HUES48 (cell line): ENCODE measurements at regions not wholly inside any gene's neighbourhood (a gene's known extent, or its start where the extent isn't known, plus 50 kb on each side); places are given as distances from the start of the nearest gene placed in this dataset.

Source experiments
- H3K27ac ChIP-seq: one replicate; pipeline ENCODE4 v1.7.0; 2013; ENCODE audit warnings: low read depth, low read length, inconsistent platforms
- H3K27me3 ChIP-seq: 2 replicates; pipeline ENCODE4 v1.6.1; 2013; ENCODE audit warnings: mild to moderate bottlenecking, low read length; ENCODE audit not compliant: control insufficient read depth, insufficient read depth
- H3K36me3 ChIP-seq: 2 replicates; pipeline ENCODE4 v1.6.1; 2013; ENCODE audit warnings: low read length; ENCODE audit not compliant: control insufficient read depth, insufficient read depth
- H3K4me1 ChIP-seq: 2 replicates; pipeline ENCODE4 v1.6.1; 2013; ENCODE audit warnings: mild to moderate bottlenecking, low read length; ENCODE audit not compliant: control insufficient read depth, insufficient read depth
- H3K4me3 ChIP-seq: 2 replicates; pipeline ENCODE4 v1.5.1; 2013; ENCODE audit warnings: mild to moderate bottlenecking, low read depth, low read length
- H3K9ac ChIP-seq: 2 replicates; pipeline ENCODE4 v1.6.1; 2013; ENCODE audit warnings: mild to moderate bottlenecking, low read depth, low read length, moderate library complexity
- H3K9me3 ChIP-seq: 2 replicates; pipeline ENCODE4 v1.6.1; 2013; ENCODE audit warnings: low read length; ENCODE audit not compliant: control insufficient read depth, insufficient read depth

DNA sequence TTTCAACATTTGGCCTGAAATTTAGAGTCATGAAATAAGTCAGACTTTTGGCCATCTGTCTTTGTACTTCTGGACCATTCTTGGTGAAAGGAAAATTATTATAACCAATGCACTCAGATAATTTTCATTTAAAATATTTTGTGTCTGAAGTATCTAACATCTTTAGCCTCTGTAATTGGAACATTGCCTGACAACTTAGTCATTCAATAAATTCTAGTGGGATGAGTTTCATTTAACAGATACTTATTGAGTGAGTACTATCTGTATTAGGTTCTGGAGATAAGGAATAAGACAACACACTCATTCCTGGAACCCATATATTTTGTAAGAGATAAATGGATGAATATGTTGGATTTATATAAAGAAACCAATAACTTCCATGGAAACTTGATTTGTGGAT, 536.0 kb downstream of the BCKDHB start:
- Histone ChIP-seq H3K27ac (no peak overlapping the region), H3K4me1 (peaks cover 22% of the 10 kb centered on the region), H3K36me3 (no peaks in the 10 kb centered on the region), H3K27me3 (no peaks in the 10 kb centered on the region), H3K9me3 (no peaks in the 10 kb centered on the region), H3K4me3 (no peak overlapping the region), H3K9ac (no peak overlapping the region)

DNA sequence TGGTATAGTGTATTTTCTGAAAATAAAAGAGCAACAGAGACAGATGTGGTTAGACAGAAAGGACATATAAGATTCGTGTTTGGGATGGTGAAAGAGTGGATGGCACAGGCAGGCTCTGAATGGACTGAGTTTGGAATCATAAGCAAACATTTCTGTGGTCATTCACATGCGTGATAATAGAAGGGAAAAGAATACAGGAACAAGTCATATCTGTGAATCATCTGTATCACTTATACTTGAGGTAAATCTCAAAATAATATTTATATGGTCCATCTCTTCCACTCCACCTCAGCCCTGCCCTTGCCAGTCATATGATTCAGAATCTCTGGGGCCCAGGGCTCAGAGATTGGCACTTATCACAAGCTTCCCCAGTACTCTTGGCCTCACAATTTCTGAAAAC, 535.1 kb downstream of the BCKDHB start:
- Histone ChIP-seq H3K4me1 (peaks cover 15% of the 10 kb centered on the region; the same call in 1 of the 2 replicates), H3K9me3 (no peaks in the 10 kb centered on the region), H3K27ac (no peak overlapping the region), H3K36me3 (no peaks in the 10 kb centered on the region), H3K4me3 (no peak overlapping the region), H3K9ac (no peak overlapping the region), H3K27me3 (no peaks in the 10 kb centered on the region)

DNA sequence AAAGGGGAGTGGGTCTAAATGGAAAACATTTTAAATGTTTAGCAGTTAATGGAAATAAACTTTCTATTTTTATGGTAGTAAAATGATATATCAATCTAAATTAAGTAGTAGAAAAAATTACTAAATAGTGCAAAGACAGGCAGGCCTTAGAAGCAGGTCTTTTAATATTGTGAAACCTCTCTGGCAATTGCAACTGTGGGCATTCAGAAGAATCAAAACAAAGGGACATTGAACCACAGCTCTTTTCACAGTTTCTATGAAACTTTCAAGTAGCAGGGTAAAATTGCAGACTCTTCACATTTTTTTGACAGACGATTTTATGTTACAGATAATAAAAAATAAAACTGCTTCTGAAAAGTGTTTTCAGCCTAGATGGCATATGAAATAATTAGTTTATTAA, 533.7 kb downstream of the BCKDHB start:
- no peaks in the 10 kb centered on the region for H3K9me3 ChIP-seq
- H3K4me3 ChIP-seq, result no peak overlapping the region
- no peaks in the 10 kb centered on the region for H3K36me3 ChIP-seq
- H3K27ac ChIP-seq, result no peak overlapping the region
- no peaks in the 10 kb centered on the region for H3K27me3 ChIP-seq
- peaks cover 15% of the 10 kb centered on the region; the same call in 1 of the 2 replicates for H3K4me1 ChIP-seq
- no peak overlapping the region for H3K9ac ChIP-seq

- Histone ChIP-seq H3K9me3 (no peaks in the 10 kb centered on the region), H3K27ac (peak overlapping the region; percentile 77), H3K36me3 (no peaks in the 10 kb centered on the region), H3K27me3 (no peaks in the 10 kb centered on the region), H3K9ac (no peak overlapping the region), H3K4me1 (peaks cover 15% of the 10 kb centered on the region; the same call in 1 of the 2 replicates), H3K4me3 (no peak overlapping the region)
These were observed 532.7 kb downstream of the BCKDHB start for GRCh38 chr6:80639181-80639629.

DNA sequence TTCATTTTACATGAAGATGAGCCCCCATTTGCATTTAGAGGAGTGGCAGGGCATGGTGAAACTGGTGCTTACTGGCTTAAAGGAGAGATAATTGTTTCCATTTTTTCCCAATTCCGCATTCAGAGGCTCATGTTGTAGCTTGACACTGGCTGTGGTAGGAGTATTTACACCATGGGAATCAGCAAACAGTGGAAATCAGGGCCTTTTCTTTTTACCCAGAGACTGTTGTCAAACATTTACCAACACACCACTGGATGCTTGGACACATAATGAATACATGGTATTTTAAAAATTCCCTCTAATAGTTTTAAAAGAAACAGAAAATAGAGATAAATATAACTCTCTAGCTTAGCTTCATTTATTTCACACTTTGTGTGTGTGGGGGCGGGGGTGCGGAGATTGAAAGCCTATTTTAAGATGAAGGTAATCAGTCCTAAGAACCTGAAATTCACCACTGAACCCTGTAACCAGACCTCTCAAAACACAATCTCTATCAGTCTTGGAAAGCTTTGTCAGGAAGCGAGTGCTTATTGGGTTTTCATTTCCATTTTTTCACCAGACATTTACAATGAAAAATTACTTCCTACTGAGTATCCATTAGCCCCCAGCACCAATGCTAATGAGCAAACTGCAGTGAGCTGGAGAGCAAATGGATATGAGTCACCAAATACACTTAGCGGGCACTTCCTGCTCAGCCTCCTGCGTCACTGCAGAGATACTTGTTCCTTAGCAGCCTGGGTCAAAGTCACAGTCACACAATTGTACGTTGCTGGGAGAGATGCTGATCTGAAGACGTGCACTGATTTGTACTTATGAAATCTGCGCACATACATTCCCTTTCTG, 532.0 kb downstream of the BCKDHB start:
- H3K9ac ChIP-seq, result no peak overlapping the region; the same call in 1 of the 2 replicates
- no peaks in the 10 kb centered on the region for H3K9me3 ChIP-seq
- no peak overlapping the region for H3K4me3 ChIP-seq
- H3K27ac ChIP-seq, result peak overlapping the region; percentile 77
- H3K27me3 ChIP-seq, result no peaks in the 10 kb centered on the region
- peaks cover 15% of the 10 kb centered on the region; the same call in 1 of the 2 replicates for H3K4me1 ChIP-seq
- no peaks in the 10 kb centered on the region for H3K36me3 ChIP-seq

- Histone ChIP-seq H3K9ac (no peak overlapping the region), H3K4me1 (peaks cover 15% of the 10 kb centered on the region; the same call in 1 of the 2 replicates), H3K36me3 (no peaks in the 10 kb centered on the region), H3K4me3 (no peak overlapping the region), H3K27me3 (no peaks in the 10 kb centered on the region), H3K27ac (no peak overlapping the region), H3K9me3 (no peaks in the 10 kb centered on the region)
These were observed 530.8 kb downstream of the BCKDHB start for GRCh38 chr6:80637312-80637711.

- Histone ChIP-seq H3K27ac (no peak overlapping the region), H3K36me3 (no peaks in the 10 kb centered on the region), H3K4me1 (peaks cover 15% of the 10 kb centered on the region; the same call in 1 of the 2 replicates), H3K27me3 (no peaks in the 10 kb centered on the region), H3K9ac (no peak overlapping the region), H3K9me3 (no peaks in the 10 kb centered on the region), H3K4me3 (no peak overlapping the region)
These were observed 530.2 kb downstream of the BCKDHB start for GRCh38 chr6:80636689-80637088.

GRCh38 chr6:80633412-80633811, 526.9 kb downstream of the BCKDHB start:
- Histone ChIP-seq H3K9me3 (no peaks in the 10 kb centered on the region), H3K27ac (no peak overlapping the region), H3K4me1 (peaks cover 7% of the 10 kb centered on the region; the same call in 1 of the 2 replicates), H3K36me3 (no peaks in the 10 kb centered on the region), H3K27me3 (no peaks in the 10 kb centered on the region), H3K4me3 (no peak overlapping the region), H3K9ac (no peak overlapping the region)

GRCh38 chr6:80625405-80625804, 518.9 kb downstream of the BCKDHB start:
- Histone ChIP-seq H3K4me3 (no peak overlapping the region), H3K27me3 (no peaks in the 10 kb centered on the region), H3K36me3 (no peaks in the 10 kb centered on the region), H3K9me3 (no peaks in the 10 kb centered on the region), H3K4me1 (no peaks in the 10 kb centered on the region), H3K27ac (no peak overlapping the region), H3K9ac (no peak overlapping the region)

GRCh38 chr6:80623066-80623815, 516.8 kb downstream of the BCKDHB start:
- H3K9ac ChIP-seq, result no peak overlapping the region
- H3K36me3 ChIP-seq, result no peaks in the 10 kb centered on the region
- H3K27ac ChIP-seq, result no peak overlapping the region
- H3K9me3 ChIP-seq, result no peaks in the 10 kb centered on the region
- no peaks in the 10 kb centered on the region for H3K4me1 ChIP-seq
- H3K4me3 ChIP-seq, result no peak overlapping the region
- no peaks in the 10 kb centered on the region for H3K27me3 ChIP-seq

GRCh38 chr6:80622641-80623040, 516.2 kb downstream of the BCKDHB start:
- Histone ChIP-seq H3K9me3 (no peaks in the 10 kb centered on the region), H3K27me3 (no peaks in the 10 kb centered on the region), H3K36me3 (no peaks in the 10 kb centered on the region), H3K9ac (no peak overlapping the region), H3K4me1 (no peaks in the 10 kb centered on the region), H3K4me3 (no peak overlapping the region), H3K27ac (no peak overlapping the region)
